IPS-15b (cell line): ENCODE measurements at regions not wholly inside any gene's neighbourhood (a gene's known extent, or its start where the extent isn't known, plus 50 kb on each side); places are given as distances from the start of the nearest gene placed in this dataset.
"Not testable (repeated sequence)": the region's sequence is repeated elsewhere in the genome, so short reads cannot be mapped to it uniquely, and the experiment has no call there.

Experiments
- H3K27me3 ChIP-seq: one replicate; pipeline ENCODE4 v1.6.1; 2013; ENCODE audit warnings: low read length; ENCODE audit not compliant: control insufficient read depth, insufficient read depth
- H3K36me3 ChIP-seq: one replicate; pipeline ENCODE4 v1.6.1; 2013; ENCODE audit warnings: low read length; ENCODE audit not compliant: control insufficient read depth, insufficient read depth
- H3K4me1 ChIP-seq: one replicate; pipeline ENCODE4 v1.6.1; 2013; ENCODE audit warnings: mild to moderate bottlenecking, low read length; ENCODE audit not compliant: control insufficient read depth, insufficient read depth
- H3K4me3 ChIP-seq: one replicate; pipeline ENCODE4 v1.5.1; 2013; ENCODE audit warnings: low read depth, low read length
- H3K9ac ChIP-seq: one replicate; pipeline ENCODE4 v1.6.1; 2013; ENCODE audit warnings: low read depth, mild to moderate bottlenecking, low read length
- H3K9me3 ChIP-seq: one replicate; pipeline ENCODE4 v1.6.1; 2013; ENCODE audit warnings: mild to moderate bottlenecking, low read length; ENCODE audit not compliant: control insufficient read depth, insufficient read depth

- no peak overlapping the region for H3K9ac ChIP-seq
- no peaks in the 10 kb centered on the region for H3K4me1 ChIP-seq
- H3K27me3 ChIP-seq = no peaks in the 10 kb centered on the region
- H3K4me3 ChIP-seq = no peak overlapping the region
- H3K9me3 ChIP-seq = peaks cover 5% of the 10 kb centered on the region
- H3K36me3 ChIP-seq = no peaks in the 10 kb centered on the region
Measured at GRCh38 chr14:53260286-53260685, 107.2 kb upstream of the DDHD1 start.

GRCh38 chr14:53252141-53252540 is 99.0 kb upstream of the DDHD1 start:
- Histone ChIP-seq H3K4me3 (no peak overlapping the region), H3K9me3 (peaks cover 1% of the 10 kb centered on the region)

GRCh38 chr14:53249059-53249458 is 95.9 kb upstream of the DDHD1 start:
- Histone ChIP-seq H3K4me1 (no peaks in the 10 kb centered on the region), H3K9me3 (no peaks in the 10 kb centered on the region), H3K4me3 (no peak overlapping the region)

More at GRCh38 chr14:53252141-53252540, 99.0 kb upstream of the DDHD1 start:
- H3K9ac ChIP-seq = no peak overlapping the region
- H3K27me3 ChIP-seq = no peaks in the 10 kb centered on the region
- H3K4me1 ChIP-seq = no peaks in the 10 kb centered on the region
- H3K36me3 ChIP-seq = no peaks in the 10 kb centered on the region

GRCh38 chr14:53247596-53248370 is 94.7 kb upstream of the DDHD1 start:
- H3K4me3 ChIP-seq = no peak overlapping the region
- no peak overlapping the region for H3K9ac ChIP-seq
- no peaks in the 10 kb centered on the region for H3K4me1 ChIP-seq
- H3K36me3 ChIP-seq = no peaks in the 10 kb centered on the region
- H3K27me3 ChIP-seq = no peaks in the 10 kb centered on the region
- H3K9me3 ChIP-seq = no peaks in the 10 kb centered on the region

More at GRCh38 chr14:53249059-53249458, 95.9 kb upstream of the DDHD1 start:
- no peaks in the 10 kb centered on the region for H3K36me3 ChIP-seq
- no peaks in the 10 kb centered on the region for H3K27me3 ChIP-seq
- no peak overlapping the region for H3K9ac ChIP-seq

- not testable (repeated sequence) for H3K27me3 ChIP-seq, H3K36me3 ChIP-seq, H3K9me3 ChIP-seq, H3K9ac ChIP-seq, H3K4me1 ChIP-seq, H3K4me3 ChIP-seq
Measured at GRCh38 chr14:53242898-53243297, 89.8 kb upstream of the DDHD1 start.

GRCh38 chr14:53237488-53237887 is 84.4 kb upstream of the DDHD1 start:
- Histone ChIP-seq H3K4me3 (no peak overlapping the region), H3K36me3 (no peaks in the 10 kb centered on the region), H3K27me3 (no peaks in the 10 kb centered on the region), H3K9ac (no peak overlapping the region), H3K4me1 (peaks cover 2% of the 10 kb centered on the region), H3K9me3 (no peaks in the 10 kb centered on the region)

- no peaks in the 10 kb centered on the region for H3K36me3 ChIP-seq
- no peak overlapping the region for H3K9ac ChIP-seq
- no peak overlapping the region for H3K4me3 ChIP-seq
- no peaks in the 10 kb centered on the region for H3K27me3 ChIP-seq
- no peaks in the 10 kb centered on the region for H3K9me3 ChIP-seq
- peaks cover 2% of the 10 kb centered on the region for H3K4me1 ChIP-seq
Measured at GRCh38 chr14:53236708-53237107, 83.6 kb upstream of the DDHD1 start.

GRCh38 chr14:53231171-53231570 is 78.0 kb upstream of the DDHD1 start:
- no peak overlapping the region for H3K4me3 ChIP-seq
- H3K9me3 ChIP-seq = no peaks in the 10 kb centered on the region
- no peaks in the 10 kb centered on the region for H3K36me3 ChIP-seq
- H3K9ac ChIP-seq = no peak overlapping the region
- no peaks in the 10 kb centered on the region for H3K27me3 ChIP-seq
- peaks cover 2% of the 10 kb centered on the region for H3K4me1 ChIP-seq

GRCh38 chr14:53228966-53229365 is 75.8 kb upstream of the DDHD1 start:
- H3K9ac ChIP-seq = no peak overlapping the region
- H3K9me3 ChIP-seq = no peaks in the 10 kb centered on the region
- no peaks in the 10 kb centered on the region for H3K4me1 ChIP-seq
- no peaks in the 10 kb centered on the region for H3K36me3 ChIP-seq
- H3K27me3 ChIP-seq = no peaks in the 10 kb centered on the region
- no peak overlapping the region for H3K4me3 ChIP-seq

- Histone ChIP-seq H3K9ac (no peak overlapping the region), H3K4me3 (no peak overlapping the region), H3K27me3 (no peaks in the 10 kb centered on the region), H3K36me3 (no peaks in the 10 kb centered on the region), H3K9me3 (no peaks in the 10 kb centered on the region), H3K4me1 (no peaks in the 10 kb centered on the region)
Measured at GRCh38 chr14:53227154-53227718, 74.1 kb upstream of the DDHD1 start.

- Histone ChIP-seq H3K9me3 (no peaks in the 10 kb centered on the region), H3K4me3 (no peak overlapping the region), H3K9ac (no peak overlapping the region), H3K27me3 (no peaks in the 10 kb centered on the region), H3K4me1 (no peaks in the 10 kb centered on the region), H3K36me3 (no peaks in the 10 kb centered on the region)
Measured at GRCh38 chr14:53226553-53226952, 73.4 kb upstream of the DDHD1 start.

GRCh38 chr14:53220914-53221313 is 67.8 kb upstream of the DDHD1 start:
- Histone ChIP-seq H3K9me3 (no peaks in the 10 kb centered on the region), H3K36me3 (no peaks in the 10 kb centered on the region), H3K4me1 (no peaks in the 10 kb centered on the region), H3K4me3 (no peak overlapping the region), H3K9ac (no peak overlapping the region), H3K27me3 (no peaks in the 10 kb centered on the region)
